ENCODE measurements at regions not wholly inside any gene's neighbourhood (a gene's known extent, or its start where the extent isn't known, plus 50 kb on each side); places are given as distances from the start of the nearest gene placed in this dataset.

DNA sequence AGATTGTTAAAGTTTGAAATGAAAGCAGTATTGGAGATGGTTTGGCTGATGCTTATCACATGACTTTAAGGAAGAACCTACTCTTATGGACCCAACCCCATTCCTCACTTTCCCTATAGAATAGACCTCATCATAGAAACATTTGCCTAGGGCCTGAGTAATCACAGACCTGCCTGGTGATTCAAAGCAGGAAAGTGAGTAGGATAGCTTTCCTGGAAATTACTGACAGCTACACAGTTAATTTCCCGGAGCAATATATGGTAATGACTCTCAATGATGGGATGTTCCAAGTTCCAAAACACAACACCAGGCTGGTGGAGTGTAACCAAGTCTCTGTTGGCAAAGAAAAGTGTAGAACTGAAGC is 233.8 kb downstream of the SIM1 start:
- no peak overlapping the region for H3K9ac ChIP-seq (ENCODE audit: low read depth, low read length, poor library complexity)
- H3K4me1 ChIP-seq (ENCODE audit: control insufficient read depth in 2 of 2, insufficient read depth in 1 of 2, low read depth in 1 of 2, low read length in 2 of 2) = peaks cover 0 to 9% of the 10 kb centered on the region in 2 donors
- H2AK5ac ChIP-seq (ENCODE audit: low read depth, low read length) = no peak overlapping the region
- no peak overlapping the region for H2BK12ac ChIP-seq (ENCODE audit: low read length)
- H2BK120ac ChIP-seq (ENCODE audit: low read depth, low read length) = no peak overlapping the region
- no peak overlapping the region for H4K91ac ChIP-seq (ENCODE audit: low read depth, low read length, poor library complexity)
- no peak overlapping the region for H3K23ac ChIP-seq (ENCODE audit: low read depth, low read length, poor library complexity)
- WGBS, 2 donors (ENCODE audit: extremely low coverage in 2 of 2, insufficient read length in 2 of 2, insufficient replicate concordance in 1 of 2) = no CpG with 5 or more reads among the region's 1 CpG
- no peaks in the 10 kb centered on the region for H3K9me3 ChIP-seq (replicated peaks in 1 of 2; ENCODE audit: control insufficient read depth in 2 of 2, insufficient read depth in 1 of 2, low read depth in 1 of 2, low read length in 2 of 2)
- H3K4ac ChIP-seq (ENCODE audit: low read length) = no peak overlapping the region
- no peak overlapping the region for H3K14ac ChIP-seq (ENCODE audit: low read length)
- H2AFZ ChIP-seq (ENCODE audit: low read length) = no peak overlapping the region
- H3K4me2 ChIP-seq (ENCODE audit: insufficient read depth, low read length, poor library complexity, severe bottlenecking) = no peak overlapping the region
- H3K18ac ChIP-seq (ENCODE audit: low read length) = no peak overlapping the region
- no peak for DNase-seq (ENCODE audit: low spot score)
- H3K36me3 ChIP-seq (replicated peaks in 1 of 2; ENCODE audit: control insufficient read depth in 2 of 2, insufficient read depth in 2 of 2, low read length in 2 of 2) = no peaks in the 10 kb centered on the region
- no peak overlapping the region for H3K27ac ChIP-seq (replicated peaks; ENCODE audit: low read length)
- H2BK5ac ChIP-seq (ENCODE audit: low read length) = no peak overlapping the region
- H3K4me3 ChIP-seq (ENCODE audit: low read length in 2 of 2) = no peak overlapping the region
- no peak overlapping the region for H4K8ac ChIP-seq (ENCODE audit: low read depth, low read length)
- H2BK15ac ChIP-seq (ENCODE audit: low read length) = no peak overlapping the region
- peaks cover 0 to 33% (median 0%) of the 10 kb centered on the region in 3 experiments for H3K27me3 ChIP-seq (ENCODE audit: control insufficient read depth in 3 of 3, insufficient read depth in 3 of 3, low read depth in 1 of 3, low read length in 3 of 3)
- no peaks in the 10 kb centered on the region for H3K79me1 ChIP-seq (ENCODE audit: low read depth, low read length)

DNA sequence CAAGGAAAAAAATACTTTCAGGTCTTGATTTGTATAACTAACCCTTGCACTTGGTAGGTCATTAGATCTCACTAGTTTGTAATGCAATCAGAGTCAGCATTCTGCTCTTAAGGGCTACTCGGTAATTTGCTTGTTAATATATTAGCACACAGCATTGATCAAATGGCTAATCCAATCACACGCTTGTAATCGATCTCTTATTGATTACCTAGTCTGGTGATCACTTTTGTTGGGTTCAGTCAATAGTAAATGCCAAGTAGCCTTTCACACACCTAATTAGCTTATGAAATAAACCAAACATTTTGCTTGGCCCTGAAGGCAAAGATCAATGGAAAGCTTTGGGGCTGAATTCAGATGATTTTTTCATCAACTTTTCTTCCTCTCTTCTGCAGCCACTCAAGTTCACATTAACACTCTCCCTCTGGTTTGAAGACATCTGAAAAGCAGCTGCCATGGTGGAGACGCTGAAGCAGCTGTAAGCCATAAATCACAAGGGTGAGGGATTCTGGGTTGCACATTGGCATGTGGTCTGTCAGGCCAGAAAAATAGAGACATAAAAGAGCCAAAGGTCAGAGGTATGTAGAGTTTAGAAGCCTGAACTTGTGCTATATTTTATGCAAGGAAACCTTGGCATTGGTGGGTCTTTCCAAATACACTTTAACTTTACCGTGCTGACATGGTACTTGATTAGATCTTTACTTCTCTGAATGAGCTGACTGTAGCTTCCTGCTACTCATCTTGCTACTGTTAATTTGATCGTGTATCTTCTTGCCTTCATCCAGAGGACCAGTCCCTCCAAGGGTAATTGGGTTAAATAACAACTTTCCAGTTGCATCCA is 234.4 kb downstream of the SIM1 start:
- Histone ChIP-seq H3K9me3 (replicated peaks in 1 of 2; ENCODE audit: control insufficient read depth in 2 of 2, insufficient read depth in 1 of 2, low read depth in 1 of 2, low read length in 2 of 2) (no peaks in the 10 kb centered on the region), H3K23ac (ENCODE audit: low read depth, low read length, poor library complexity) (no peak overlapping the region), H4K8ac (ENCODE audit: low read depth, low read length) (no peak overlapping the region), H2BK15ac (ENCODE audit: low read length) (no peak overlapping the region), H3K4me2 (ENCODE audit: insufficient read depth, low read length, poor library complexity, severe bottlenecking) (no peak overlapping the region), H2AK5ac (ENCODE audit: low read depth, low read length) (no peak overlapping the region), H3K27ac (replicated peaks; ENCODE audit: low read length) (no peak overlapping the region), H3K27me3 (ENCODE audit: control insufficient read depth in 3 of 3, insufficient read depth in 3 of 3, low read depth in 1 of 3, low read length in 3 of 3) (peaks cover 0 to 37% (median 0%) of the 10 kb centered on the region in 3 experiments), H3K4me3 (ENCODE audit: low read length in 2 of 2) (no peak overlapping the region), H3K79me1 (ENCODE audit: low read depth, low read length) (no peaks in the 10 kb centered on the region), H2BK12ac (ENCODE audit: low read length) (no peak overlapping the region), H3K4me1 (ENCODE audit: control insufficient read depth in 2 of 2, insufficient read depth in 1 of 2, low read depth in 1 of 2, low read length in 2 of 2) (peaks cover 0 to 9% of the 10 kb centered on the region in 2 donors), H3K4ac (ENCODE audit: low read length) (no peak overlapping the region), H2BK120ac (ENCODE audit: low read depth, low read length) (no peak overlapping the region), H3K9ac (ENCODE audit: low read depth, low read length, poor library complexity) (no peak overlapping the region), H2AFZ (ENCODE audit: low read length) (no peak overlapping the region), H3K18ac (ENCODE audit: low read length) (no peak overlapping the region), H4K91ac (ENCODE audit: low read depth, low read length, poor library complexity) (no peak overlapping the region), H3K36me3 (replicated peaks in 1 of 2; ENCODE audit: control insufficient read depth in 2 of 2, insufficient read depth in 2 of 2, low read length in 2 of 2) (no peaks in the 10 kb centered on the region), H2BK5ac (ENCODE audit: low read length) (no peak overlapping the region), H3K14ac (ENCODE audit: low read length) (no peak overlapping the region)
- DNase-seq (ENCODE audit: low spot score) = no peak
- WGBS, 2 donors (ENCODE audit: extremely low coverage in 2 of 2, insufficient read length in 2 of 2, insufficient replicate concordance in 1 of 2) = no CpG with 5 or more reads among the region's 6 CpGs

DNA sequence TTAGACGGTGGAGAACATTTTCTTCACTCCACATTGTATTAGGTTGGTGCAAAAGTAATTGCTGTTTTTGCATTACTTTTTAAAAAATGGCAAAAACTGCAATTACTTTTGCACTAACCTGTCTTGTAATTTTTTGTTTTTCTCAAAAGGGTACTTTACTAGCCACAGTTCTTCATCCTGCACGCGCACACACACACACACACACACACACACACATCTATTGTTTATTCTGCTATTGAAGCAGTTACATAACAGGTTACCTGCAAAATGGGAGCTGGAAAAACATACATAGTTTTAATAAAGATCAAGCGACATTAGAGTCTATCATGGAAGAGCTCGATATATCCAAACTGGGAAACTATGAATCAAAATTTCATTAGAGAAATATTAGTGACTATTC is 235.2 kb downstream of the SIM1 start:
- Histone ChIP-seq H3K79me1 (ENCODE audit: low read depth, low read length) (no peaks in the 10 kb centered on the region), H2BK12ac (ENCODE audit: low read length) (no peak overlapping the region), H4K91ac (ENCODE audit: low read depth, low read length, poor library complexity) (no peak overlapping the region), H3K4me3 (ENCODE audit: low read length in 2 of 2) (peak overlapping the region in 1 of 2 donors; percentile 46), H3K27me3 (ENCODE audit: control insufficient read depth in 3 of 3, insufficient read depth in 3 of 3, low read depth in 1 of 3, low read length in 3 of 3) (peaks cover 0 to 37% (median 0%) of the 10 kb centered on the region in 3 experiments), H3K36me3 (replicated peaks in 1 of 2; ENCODE audit: control insufficient read depth in 2 of 2, insufficient read depth in 2 of 2, low read length in 2 of 2) (no peaks in the 10 kb centered on the region), H2BK120ac (ENCODE audit: low read depth, low read length) (no peak overlapping the region), H3K27ac (replicated peaks; ENCODE audit: low read length) (peak overlapping the region; percentile 62), H3K9ac (ENCODE audit: low read depth, low read length, poor library complexity) (no peak overlapping the region), H2BK15ac (ENCODE audit: low read length) (no peak overlapping the region), H2AFZ (ENCODE audit: low read length) (peak overlapping the region; percentile 89), H3K4ac (ENCODE audit: low read length) (no peak overlapping the region), H3K14ac (ENCODE audit: low read length) (no peak overlapping the region), H2BK5ac (ENCODE audit: low read length) (no peak overlapping the region), H3K4me1 (ENCODE audit: control insufficient read depth in 2 of 2, insufficient read depth in 1 of 2, low read depth in 1 of 2, low read length in 2 of 2) (peaks cover 0 to 5% of the 10 kb centered on the region in 2 donors), H4K8ac (ENCODE audit: low read depth, low read length) (no peak overlapping the region), H3K4me2 (ENCODE audit: insufficient read depth, low read length, poor library complexity, severe bottlenecking) (no peak overlapping the region), H2AK5ac (ENCODE audit: low read depth, low read length) (no peak overlapping the region), H3K9me3 (replicated peaks in 1 of 2; ENCODE audit: control insufficient read depth in 2 of 2, insufficient read depth in 1 of 2, low read depth in 1 of 2, low read length in 2 of 2) (no peaks in the 10 kb centered on the region), H3K18ac (ENCODE audit: low read length) (no peak overlapping the region), H3K23ac (ENCODE audit: low read depth, low read length, poor library complexity) (no peak overlapping the region)
- no peak for DNase-seq (ENCODE audit: low spot score)
- no CpG with 5 or more reads among the region's 5 CpGs for WGBS, 2 donors (ENCODE audit: extremely low coverage in 2 of 2, insufficient read length in 2 of 2, insufficient replicate concordance in 1 of 2)

DNA sequence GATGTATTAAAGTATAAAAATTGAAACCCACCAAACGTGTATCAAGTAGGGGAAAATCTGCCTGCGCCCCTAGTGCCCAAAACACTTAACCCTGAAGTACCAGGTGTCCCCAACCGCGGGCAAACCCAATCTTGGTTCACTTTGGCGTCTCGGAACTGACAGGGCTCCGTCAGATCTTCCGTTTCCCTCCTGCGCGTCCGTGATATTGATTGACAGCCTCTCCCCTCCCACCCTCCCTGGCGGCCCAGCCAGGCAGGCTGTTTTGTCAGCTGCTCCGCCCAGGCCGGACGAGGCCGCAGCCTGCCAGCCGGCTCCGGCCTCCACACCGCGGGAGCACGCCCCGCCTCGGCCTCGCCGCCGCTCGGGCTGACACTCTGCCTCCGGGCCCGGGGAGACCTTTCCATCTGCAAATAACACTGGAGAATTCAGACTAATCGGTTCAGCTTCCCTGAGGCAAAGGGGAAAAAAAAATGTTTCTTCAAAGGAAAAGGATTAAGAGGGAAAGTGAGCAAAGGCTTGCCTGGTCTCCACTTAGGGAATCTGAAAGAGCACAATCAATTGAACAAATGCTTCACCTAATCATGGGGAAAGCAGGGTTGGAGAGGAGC is 234.9 kb upstream of the MCHR2 start:
- no peak overlapping the region for H2BK120ac ChIP-seq (ENCODE audit: low read depth, low read length)
- H4K8ac ChIP-seq (ENCODE audit: low read depth, low read length) = no peak overlapping the region
- H3K14ac ChIP-seq (ENCODE audit: low read length) = no peak overlapping the region
- no peak overlapping the region for H3K18ac ChIP-seq (ENCODE audit: low read length)
- H3K9ac ChIP-seq (ENCODE audit: low read depth, low read length, poor library complexity) = no peak overlapping the region
- peaks cover 0 to 5% of the 10 kb centered on the region in 2 donors for H3K4me1 ChIP-seq (ENCODE audit: control insufficient read depth in 2 of 2, insufficient read depth in 1 of 2, low read depth in 1 of 2, low read length in 2 of 2)
- H3K4me3 ChIP-seq (ENCODE audit: low read length in 2 of 2) = peak overlapping the region; percentile 46 to 59
- WGBS, 2 donors (ENCODE audit: extremely low coverage in 2 of 2, insufficient read length in 2 of 2, insufficient replicate concordance in 1 of 2) = no CpG with 5 or more reads among the region's 30 CpGs
- H2AK5ac ChIP-seq (ENCODE audit: low read depth, low read length) = no peak overlapping the region
- H3K36me3 ChIP-seq (replicated peaks in 1 of 2; ENCODE audit: control insufficient read depth in 2 of 2, insufficient read depth in 2 of 2, low read length in 2 of 2) = no peaks in the 10 kb centered on the region
- no peak overlapping the region for H2BK5ac ChIP-seq (ENCODE audit: low read length)
- H3K27ac ChIP-seq (replicated peaks; ENCODE audit: low read length) = peak overlapping the region; percentile 62
- peak overlapping the region; percentile 56 for H3K4me2 ChIP-seq (ENCODE audit: insufficient read depth, low read length, poor library complexity, severe bottlenecking)
- H4K91ac ChIP-seq (ENCODE audit: low read depth, low read length, poor library complexity) = no peak overlapping the region
- H3K4ac ChIP-seq (ENCODE audit: low read length) = no peak overlapping the region
- DNase-seq (ENCODE audit: low spot score) = peak; percentile 74
- H2BK15ac ChIP-seq (ENCODE audit: low read length) = no peak overlapping the region
- H3K27me3 ChIP-seq (ENCODE audit: control insufficient read depth in 3 of 3, insufficient read depth in 3 of 3, low read depth in 1 of 3, low read length in 3 of 3) = peaks cover 0 to 37% (median 0%) of the 10 kb centered on the region in 3 experiments
- peak overlapping the region; percentile 76 for H3K23ac ChIP-seq (ENCODE audit: low read depth, low read length, poor library complexity)
- H2AFZ ChIP-seq (ENCODE audit: low read length) = peak overlapping the region; percentile 89
- no peaks in the 10 kb centered on the region for H3K79me1 ChIP-seq (ENCODE audit: low read depth, low read length)
- H2BK12ac ChIP-seq (ENCODE audit: low read length) = no peak overlapping the region
- no peaks in the 10 kb centered on the region for H3K9me3 ChIP-seq (replicated peaks in 1 of 2; ENCODE audit: control insufficient read depth in 2 of 2, insufficient read depth in 1 of 2, low read depth in 1 of 2, low read length in 2 of 2)

All from neuronal stem cell (in vitro differentiated cells).